HEK293 (cell line): ENCODE measurements at regions not wholly inside any gene's neighbourhood (a gene's known extent, or its start where the extent isn't known, plus 50 kb on each side); places are given as distances from the start of the nearest gene placed in this dataset.

ENCODE experiments used
- HOXD13 ChIP-seq: sonication (generic); formaldehyde crosslinking; IDR thresholded peaks from 2 replicates; pipeline ENCODE4 v1.8.0; 2022; ENCODE audit warnings: missing genetic modification reagents, borderline replicate concordance
- PRDM1 ChIP-seq: fragments of 450-650 bp; formaldehyde crosslinking; IDR thresholded peaks from 2 replicates; pipeline ENCODE4; 2016; ENCODE audit warnings: missing biosample characterization, missing genetic modification characterization
- RBAK ChIP-seq: fragments of 450-650 bp; formaldehyde crosslinking; IDR thresholded peaks from 2 replicates; pipeline ENCODE4 v1.5.1; 2016; ENCODE audit warnings: missing biosample characterization, missing genetic modification characterization
- SCRT1 ChIP-seq: fragments of 450-650 bp; formaldehyde crosslinking; IDR thresholded peaks from 2 replicates; pipeline ENCODE4 v1.5.1; 2016; ENCODE audit warnings: missing biosample characterization, missing genetic modification characterization, borderline replicate concordance
- SETDB1 ChIP-seq: IDR thresholded peaks from one replicate; pipeline ENCODE4 v1.6.1; 2017; ENCODE audit warnings: mild to moderate bottlenecking, low read length, moderate library complexity, mixed read lengths; ENCODE audit not compliant: insufficient read length
- TRIM28 ChIP-seq: IDR thresholded peaks from 2 replicates; pipeline ENCODE4 v1.6.1; 2011; ENCODE audit warnings: low read length, control low read depth, borderline replicate concordance
- WT1 ChIP-seq: fragments of 450-650 bp; formaldehyde crosslinking; IDR thresholded peaks from 2 replicates; pipeline ENCODE4 v1.5.1; 2016; ENCODE audit warnings: missing biosample characterization, missing genetic modification characterization
- ZBTB17 ChIP-seq: fragments of 450-650 bp; formaldehyde crosslinking; IDR thresholded peaks from 2 replicates; pipeline ENCODE4 v1.5.1; 2016; ENCODE audit warnings: missing biosample characterization, missing genetic modification characterization
- ZBTB20 ChIP-seq: fragments of 450-650 bp; formaldehyde crosslinking; IDR thresholded peaks from 2 replicates; pipeline ENCODE4 v1.5.1; 2016; ENCODE audit warnings: missing biosample characterization, missing genetic modification characterization
- ZBTB48 ChIP-seq: fragments of 450-650 bp; formaldehyde crosslinking; IDR thresholded peaks from 2 replicates; pipeline ENCODE4 v1.5.1; 2016; ENCODE audit warnings: missing biosample characterization, missing genetic modification characterization
- ZEB2 ChIP-seq: fragments of 450-650 bp; formaldehyde crosslinking; IDR thresholded peaks from 2 replicates; pipeline ENCODE4 v1.5.1; 2016; ENCODE audit warnings: missing biosample characterization, missing genetic modification characterization
- ZFP3 ChIP-seq: fragments of 450-650 bp; formaldehyde crosslinking; IDR thresholded peaks from 2 replicates; pipeline ENCODE4 v1.5.1; 2016; ENCODE audit warnings: low read depth, missing biosample characterization, missing genetic modification characterization
- ZFP37 ChIP-seq: fragments of 450-650 bp; formaldehyde crosslinking; IDR thresholded peaks from 2 replicates; pipeline ENCODE4 v1.5.1; 2016; ENCODE audit warnings: missing biosample characterization, missing genetic modification characterization
- ZNF146 ChIP-seq: fragments of 450-650 bp; formaldehyde crosslinking; IDR thresholded peaks from 2 replicates; pipeline ENCODE4 v1.5.1; 2016; ENCODE audit warnings: missing biosample characterization, missing genetic modification characterization
- ZNF19 ChIP-seq: fragments of 450-650 bp; formaldehyde crosslinking; IDR thresholded peaks from 2 replicates; pipeline ENCODE4; 2016; ENCODE audit warnings: missing biosample characterization, missing genetic modification characterization, low read depth
- ZNF221 ChIP-seq: fragments of 450-650 bp; formaldehyde crosslinking; IDR thresholded peaks from 2 replicates; pipeline ENCODE4 v1.5.1; 2017; ENCODE audit warnings: missing biosample characterization, missing genetic modification characterization, borderline replicate concordance
- ZNF266 ChIP-seq: fragments of 450-650 bp; formaldehyde crosslinking; IDR thresholded peaks from 2 replicates; pipeline ENCODE4 v1.5.1; 2016; ENCODE audit warnings: missing biosample characterization, missing genetic modification characterization, low read depth
- ZNF335 ChIP-seq: fragments of 450-650 bp; formaldehyde crosslinking; conservative IDR thresholded peaks from 2 replicates; pipeline ENCODE4 v1.5.1; 2016; ENCODE audit warnings: missing biosample characterization, missing genetic modification characterization
- ZNF391 ChIP-seq: fragments of 450-650 bp; formaldehyde crosslinking; IDR thresholded peaks from 2 replicates; pipeline ENCODE4 v1.5.1; 2016; ENCODE audit warnings: low read depth, missing biosample characterization, missing genetic modification characterization, borderline replicate concordance
- ZNF426 ChIP-seq: fragments of 450-650 bp; formaldehyde crosslinking; IDR thresholded peaks from 2 replicates; pipeline ENCODE4 v1.5.1; 2017; ENCODE audit warnings: missing biosample characterization, missing genetic modification characterization, mild to moderate bottlenecking, inconsistent platforms, moderate library complexity
- ZNF660 ChIP-seq: fragments of 450-650 bp; IDR thresholded peaks from 2 replicates; pipeline ENCODE4 v1.5.1; 2018; ENCODE audit warnings: missing biosample characterization, mild to moderate bottlenecking, missing genetic modification characterization
- ZNF664 ChIP-seq: fragments of 450-650 bp; formaldehyde crosslinking; IDR thresholded peaks from 2 replicates; pipeline ENCODE4 v1.5.1; 2016; ENCODE audit warnings: missing biosample characterization, missing genetic modification characterization
- ZNF785 ChIP-seq: fragments of 450-650 bp; formaldehyde crosslinking; IDR thresholded peaks from 2 replicates; pipeline ENCODE4 v1.5.1; 2016; ENCODE audit warnings: missing biosample characterization, missing genetic modification characterization
- ZNF830 ChIP-seq: fragments of 450-650 bp; IDR thresholded peaks from 2 replicates; pipeline ENCODE4 v1.5.0; 2018; ENCODE audit warnings: missing biosample characterization, missing genetic modification characterization, low read depth, mild to moderate bottlenecking, moderate library complexity
- TF ChIP-seq, protein P1 (sequence below): fragments of 450-650 bp; formaldehyde crosslinking; IDR thresholded peaks from 2 replicates; pipeline ENCODE4; 2016; ENCODE audit warnings: missing biosample characterization, missing genetic modification characterization
- TF ChIP-seq, protein P2 (sequence below): fragments of 450-650 bp; formaldehyde crosslinking; IDR thresholded peaks from 2 replicates; pipeline ENCODE4 v1.5.1; 2017; ENCODE audit warnings: missing biosample characterization, mild to moderate bottlenecking, missing genetic modification characterization, moderate library complexity
- TF ChIP-seq, protein P3 (sequence below): fragments of 450-650 bp; formaldehyde crosslinking; IDR thresholded peaks from 2 replicates; pipeline ENCODE4 v1.5.1; 2016; ENCODE audit warnings: missing biosample characterization, missing genetic modification characterization
- TF ChIP-seq, protein P4 (sequence below): fragments of 450-650 bp; formaldehyde crosslinking; IDR thresholded peaks from 2 replicates; pipeline ENCODE4 v1.5.1; 2016; ENCODE audit warnings: missing biosample characterization, missing genetic modification characterization, low read depth
- TF ChIP-seq, protein P5 (sequence below): fragments of 450-650 bp; formaldehyde crosslinking; IDR thresholded peaks from 2 replicates; pipeline ENCODE4 v1.5.1; 2017; ENCODE audit warnings: missing biosample characterization, missing genetic modification characterization
- TF ChIP-seq, protein P6 (sequence below): fragments of 450-650 bp; formaldehyde crosslinking; IDR thresholded peaks from 2 replicates; pipeline ENCODE4 v1.5.1; 2016; ENCODE audit warnings: missing biosample characterization, missing genetic modification characterization

DNA sequence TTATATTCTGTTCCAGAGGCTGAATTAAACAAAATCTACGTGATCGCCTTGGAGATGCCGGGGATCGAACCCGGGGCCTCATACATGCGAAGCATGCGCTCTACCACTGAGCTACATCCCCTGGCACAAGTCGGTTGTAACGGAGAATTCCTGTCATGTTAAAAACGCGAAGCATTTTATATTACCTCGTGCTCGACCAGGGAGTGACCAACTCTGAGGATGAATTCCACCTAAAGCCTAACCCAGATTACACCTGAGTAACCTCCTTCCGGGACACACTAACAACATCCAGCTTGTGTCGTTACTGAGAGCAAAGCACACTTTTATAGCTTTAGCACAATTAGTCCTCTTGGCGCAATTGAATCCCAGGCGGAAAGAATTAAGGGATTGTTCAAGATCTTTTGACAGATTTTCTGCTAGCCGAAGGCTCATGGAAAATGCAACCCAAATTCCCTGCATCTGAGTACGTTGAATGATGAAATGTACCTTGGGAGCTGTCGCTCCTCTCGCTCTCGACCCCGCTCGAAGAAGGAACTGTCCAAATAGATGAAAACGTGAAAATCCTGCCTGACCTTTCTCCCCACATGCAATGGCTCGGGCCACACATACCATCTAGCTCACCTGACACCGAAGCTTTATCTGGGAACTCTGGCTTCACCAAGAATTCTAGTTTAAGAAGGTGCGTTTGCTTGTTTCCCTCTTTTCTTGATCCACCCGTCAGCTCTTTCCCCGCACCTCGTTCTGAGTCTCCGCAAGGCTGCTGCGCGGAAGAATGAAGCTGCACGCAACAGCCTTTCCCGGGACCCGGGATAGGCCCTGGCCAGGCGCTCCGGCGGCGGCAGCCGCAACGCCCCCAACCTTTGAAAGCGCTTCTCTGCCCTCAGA, 148.3 kb downstream of the GPX5 start (continued):
- TF ChIP-seq, protein P1, sequence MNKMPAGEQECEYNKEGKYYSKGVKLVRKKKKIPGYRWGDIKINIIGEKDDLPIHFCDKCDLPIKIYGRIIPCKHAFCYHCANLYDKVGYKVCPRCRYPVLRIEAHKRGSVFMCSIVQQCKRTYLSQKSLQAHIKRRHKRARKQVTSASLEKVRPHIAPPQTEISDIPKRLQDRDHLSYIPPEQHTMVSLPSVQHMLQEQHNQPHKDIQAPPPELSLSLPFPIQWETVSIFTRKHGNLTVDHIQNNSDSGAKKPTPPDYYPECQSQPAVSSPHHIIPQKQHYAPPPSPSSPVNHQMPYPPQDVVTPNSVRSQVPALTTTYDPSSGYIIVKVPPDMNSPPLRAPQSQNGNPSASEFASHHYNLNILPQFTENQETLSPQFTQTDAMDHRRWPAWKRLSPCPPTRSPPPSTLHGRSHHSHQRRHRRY (tag by site-specific recombination): no peak
- TF ChIP-seq ZNF19 (tag by site-specific recombination) (no peak), ZBTB20 (peak; percentile 91), ZNF335 (peak; percentile 69), ZNF221 (tag by site-specific recombination) (0 out of 2 replicates have a peak, but pooled peaks have one; percentile 59), ZNF664 (tag by site-specific recombination) (0 out of 2 replicates have a peak, but pooled peaks have one; percentile 14), ZNF426 (tag by site-specific recombination) (no peak), ZNF391 (no peak), ZNF830 (tag by site-specific recombination) (no peak), ZFP37 (peak; percentile 77; the same call in 1 of the 2 replicates), ZEB2 (tag by site-specific recombination) (peak; percentile 88), HOXD13 (no peak), ZNF660 (tag by site-specific recombination) (peak; percentile 97), TRIM28 (peak; percentile 71; the same call in 1 of the 2 replicates), ZBTB17 (tag by site-specific recombination) (peak; percentile 93), PRDM1 (no peak), ZBTB48 (peak; percentile 69; the same call in 1 of the 2 replicates), ZNF146 (tag by site-specific recombination) (no peak), ZNF266 (tag by site-specific recombination) (no peak), RBAK (tag by site-specific recombination) (no peak), ZFP3 (no peak), SCRT1 (tag by site-specific recombination) (no peak), ZNF785 (tag by site-specific recombination) (no peak), WT1 (tag by site-specific recombination) (0 out of 2 replicates have a peak, but pooled peaks have one; percentile 34), SETDB1 (no peak)
- TF ChIP-seq, protein P2, sequence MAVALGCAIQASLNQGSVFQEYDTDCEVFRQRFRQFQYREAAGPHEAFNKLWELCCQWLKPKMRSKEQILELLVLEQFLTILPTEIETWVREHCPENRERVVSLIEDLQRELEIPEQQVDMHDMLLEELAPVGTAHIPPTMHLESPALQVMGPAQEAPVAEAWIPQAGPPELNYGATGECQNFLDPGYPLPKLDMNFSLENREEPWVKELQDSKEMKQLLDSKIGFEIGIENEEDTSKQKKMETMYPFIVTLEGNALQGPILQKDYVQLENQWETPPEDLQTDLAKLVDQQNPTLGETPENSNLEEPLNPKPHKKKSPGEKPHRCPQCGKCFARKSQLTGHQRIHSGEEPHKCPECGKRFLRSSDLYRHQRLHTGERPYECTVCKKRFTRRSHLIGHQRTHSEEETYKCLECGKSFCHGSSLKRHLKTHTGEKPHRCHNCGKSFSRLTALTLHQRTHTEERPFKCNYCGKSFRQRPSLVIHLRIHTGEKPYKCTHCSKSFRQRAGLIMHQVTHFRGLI (tag by site-specific recombination): peak; percentile 33; the same call in 1 of the 2 replicates
- TF ChIP-seq, protein P3, sequence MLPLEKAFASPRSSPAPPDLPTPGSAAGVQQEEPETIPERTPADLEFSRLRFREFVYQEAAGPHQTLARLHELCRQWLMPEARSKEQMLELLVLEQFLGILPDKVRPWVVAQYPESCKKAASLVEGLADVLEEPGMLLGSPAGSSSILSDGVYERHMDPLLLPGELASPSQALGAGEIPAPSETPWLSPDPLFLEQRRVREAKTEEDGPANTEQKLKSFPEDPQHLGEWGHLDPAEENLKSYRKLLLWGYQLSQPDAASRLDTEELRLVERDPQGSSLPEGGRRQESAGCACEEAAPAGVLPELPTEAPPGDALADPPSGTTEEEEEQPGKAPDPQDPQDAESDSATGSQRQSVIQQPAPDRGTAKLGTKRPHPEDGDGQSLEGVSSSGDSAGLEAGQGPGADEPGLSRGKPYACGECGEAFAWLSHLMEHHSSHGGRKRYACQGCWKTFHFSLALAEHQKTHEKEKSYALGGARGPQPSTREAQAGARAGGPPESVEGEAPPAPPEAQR: peak; percentile 46; the same call in 1 of the 2 replicates
- TF ChIP-seq, protein P4, sequence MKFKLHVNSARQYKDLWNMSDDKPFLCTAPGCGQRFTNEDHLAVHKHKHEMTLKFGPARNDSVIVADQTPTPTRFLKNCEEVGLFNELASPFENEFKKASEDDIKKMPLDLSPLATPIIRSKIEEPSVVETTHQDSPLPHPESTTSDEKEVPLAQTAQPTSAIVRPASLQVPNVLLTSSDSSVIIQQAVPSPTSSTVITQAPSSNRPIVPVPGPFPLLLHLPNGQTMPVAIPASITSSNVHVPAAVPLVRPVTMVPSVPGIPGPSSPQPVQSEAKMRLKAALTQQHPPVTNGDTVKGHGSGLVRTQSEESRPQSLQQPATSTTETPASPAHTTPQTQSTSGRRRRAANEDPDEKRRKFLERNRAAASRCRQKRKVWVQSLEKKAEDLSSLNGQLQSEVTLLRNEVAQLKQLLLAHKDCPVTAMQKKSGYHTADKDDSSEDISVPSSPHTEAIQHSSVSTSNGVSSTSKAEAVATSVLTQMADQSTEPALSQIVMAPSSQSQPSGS (tag by site-specific recombination): no peak
- TF ChIP-seq, protein P5, sequence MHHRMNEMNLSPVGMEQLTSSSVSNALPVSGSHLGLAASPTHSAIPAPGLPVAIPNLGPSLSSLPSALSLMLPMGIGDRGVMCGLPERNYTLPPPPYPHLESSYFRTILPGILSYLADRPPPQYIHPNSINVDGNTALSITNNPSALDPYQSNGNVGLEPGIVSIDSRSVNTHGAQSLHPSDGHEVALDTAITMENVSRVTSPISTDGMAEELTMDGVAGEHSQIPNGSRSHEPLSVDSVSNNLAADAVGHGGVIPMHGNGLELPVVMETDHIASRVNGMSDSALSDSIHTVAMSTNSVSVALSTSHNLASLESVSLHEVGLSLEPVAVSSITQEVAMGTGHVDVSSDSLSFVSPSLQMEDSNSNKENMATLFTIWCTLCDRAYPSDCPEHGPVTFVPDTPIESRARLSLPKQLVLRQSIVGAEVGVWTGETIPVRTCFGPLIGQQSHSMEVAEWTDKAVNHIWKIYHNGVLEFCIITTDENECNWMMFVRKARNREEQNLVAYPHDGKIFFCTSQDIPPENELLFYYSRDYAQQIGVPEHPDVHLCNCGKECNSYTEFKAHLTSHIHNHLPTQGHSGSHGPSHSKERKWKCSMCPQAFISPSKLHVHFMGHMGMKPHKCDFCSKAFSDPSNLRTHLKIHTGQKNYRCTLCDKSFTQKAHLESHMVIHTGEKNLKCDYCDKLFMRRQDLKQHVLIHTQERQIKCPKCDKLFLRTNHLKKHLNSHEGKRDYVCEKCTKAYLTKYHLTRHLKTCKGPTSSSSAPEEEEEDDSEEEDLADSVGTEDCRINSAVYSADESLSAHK: 0 out of 2 replicates have a peak, but pooled peaks have one; percentile 1
- TF ChIP-seq, protein P6, sequence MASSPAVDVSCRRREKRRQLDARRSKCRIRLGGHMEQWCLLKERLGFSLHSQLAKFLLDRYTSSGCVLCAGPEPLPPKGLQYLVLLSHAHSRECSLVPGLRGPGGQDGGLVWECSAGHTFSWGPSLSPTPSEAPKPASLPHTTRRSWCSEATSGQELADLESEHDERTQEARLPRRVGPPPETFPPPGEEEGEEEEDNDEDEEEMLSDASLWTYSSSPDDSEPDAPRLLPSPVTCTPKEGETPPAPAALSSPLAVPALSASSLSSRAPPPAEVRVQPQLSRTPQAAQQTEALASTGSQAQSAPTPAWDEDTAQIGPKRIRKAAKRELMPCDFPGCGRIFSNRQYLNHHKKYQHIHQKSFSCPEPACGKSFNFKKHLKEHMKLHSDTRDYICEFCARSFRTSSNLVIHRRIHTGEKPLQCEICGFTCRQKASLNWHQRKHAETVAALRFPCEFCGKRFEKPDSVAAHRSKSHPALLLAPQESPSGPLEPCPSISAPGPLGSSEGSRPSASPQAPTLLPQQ (tag by site-specific recombination): peak; percentile 36; the same call in 1 of the 2 replicates
